IMR-90 (cell line): ENCODE measurements at regions not wholly inside any gene's neighbourhood (a gene's known extent, or its start where the extent isn't known, plus 50 kb on each side); places are given as distances from the start of the nearest gene placed in this dataset.

ENCODE experiments used
- ATAC-seq: fragments of 200-7000 bp; cut with Tn5 transposase; 2 replicates; pipeline ENCODE4 v1.9.1; 2020; ENCODE audit warnings: low read depth, mild to moderate bottlenecking, moderate library complexity
- BruUV-seq: library from RNA; stranded (reverse); fragments of 400-500 nt; replicated peaks from 2 replicates; lab custom pipeline; 2021; lab: Mats Ljungman, UMichigan
- CTCF ChIA-PET: fragments of 300-600 bp; formaldehyde crosslinking; extraction: SDS; loops from one replicate; lab custom pipeline; 2021; ENCODE audit warnings: antibody characterized with exemption; lab: Yijun Ruan, JAX
- POLR2A ChIA-PET: fragments of 300-600 bp; sonication (Branson Sonifier 250); formaldehyde crosslinking; loops from one replicate; lab custom pipeline; 2022; ENCODE audit warnings: antibody characterized with exemption; ENCODE audit not compliant: unreplicated experiment; lab: Charles Lee
- DNase-seq: peaks from one replicate; pipeline ENCODE4 v3.0.0; 2013
- H2AFZ ChIP-seq: replicated peaks from 2 replicates; pipeline ENCODE3; 2013; ENCODE audit warnings: low read length, mild to moderate bottlenecking; ENCODE audit not compliant: poor library complexity
- H2AK5ac ChIP-seq: 2 replicates; pipeline ENCODE4 v1.6.1; 2013; ENCODE audit warnings: low read depth, low read length, inconsistent platforms
- H2AK9ac ChIP-seq: replicated peaks from 2 replicates; pipeline ENCODE3; 2013; ENCODE audit warnings: mild to moderate bottlenecking, low read depth, low read length, moderate library complexity; ENCODE audit not compliant: poor library complexity
- H2BK120ac ChIP-seq: 2 replicates; pipeline ENCODE4 v1.6.1; 2013; ENCODE audit warnings: low read depth, low read length, inconsistent platforms
- H2BK15ac ChIP-seq: 3 replicates; pipeline ENCODE4 v1.6.1; 2013; ENCODE audit warnings: low read depth, low read length, inconsistent platforms
- H2BK20ac ChIP-seq: 2 replicates; pipeline ENCODE4 v1.6.1; 2013; ENCODE audit warnings: low read depth, mild to moderate bottlenecking, inconsistent platforms, low read length, moderate library complexity
- H2BK5ac ChIP-seq: 2 replicates; pipeline ENCODE4 v1.6.1; 2013; ENCODE audit warnings: mild to moderate bottlenecking, low read depth, low read length, inconsistent platforms; ENCODE audit not compliant: poor library complexity, severe bottlenecking
- H3K14ac ChIP-seq: replicated peaks from 2 replicates; pipeline ENCODE4 v1.6.1; 2013; ENCODE audit warnings: low read depth, low read length, inconsistent platforms
- H3K18ac ChIP-seq: 2 replicates; pipeline ENCODE4 v1.6.1; 2013; ENCODE audit warnings: low read depth, low read length, control low read depth
- H3K23ac ChIP-seq: 2 replicates; pipeline ENCODE4 v1.6.1; 2013; ENCODE audit warnings: low read depth, low read length, inconsistent platforms
- H3K27ac ChIP-seq: 2 replicates; pipeline ENCODE4 v1.5.1; 2013; ENCODE audit warnings: mild to moderate bottlenecking, control low read depth, low read length; ENCODE audit not compliant: insufficient read depth
- H3K27me3 ChIP-seq: 2 replicates; pipeline ENCODE4 v1.6.1; 2013; ENCODE audit warnings: low read length; ENCODE audit not compliant: control insufficient read depth, insufficient read depth
- H3K36me3 ChIP-seq: 2 replicates; pipeline ENCODE4 v1.6.1; 2013; ENCODE audit warnings: low read length, mixed read lengths; ENCODE audit not compliant: control insufficient read depth, insufficient read depth
- H3K4ac ChIP-seq: 2 replicates; pipeline ENCODE4 v1.6.1; 2013; ENCODE audit warnings: low read depth, low read length, inconsistent platforms
- H3K4me1 ChIP-seq: 2 replicates; pipeline ENCODE4 v1.6.1; 2013; ENCODE audit warnings: low read length, mixed read lengths; ENCODE audit not compliant: control insufficient read depth, insufficient read depth
- H3K4me2 ChIP-seq: 2 replicates; pipeline ENCODE4 v1.6.1; 2013; ENCODE audit warnings: low read depth, mild to moderate bottlenecking, control low read depth, low read length, moderate library complexity
- H3K4me3 ChIP-seq: 2 replicates; pipeline ENCODE4 v1.5.1; 2013; ENCODE audit warnings: low read depth, mild to moderate bottlenecking, control low read depth, low read length, moderate library complexity; ENCODE audit not compliant: insufficient read depth
- H3K56ac ChIP-seq: 2 replicates; pipeline ENCODE4 v1.6.1; 2013; ENCODE audit warnings: low read length, inconsistent platforms; ENCODE audit not compliant: insufficient read depth; ENCODE audit errors: extremely low read depth
- H3K79me1 ChIP-seq, 2 experiments: 2 replicates each; pipeline ENCODE4 v1.6.1; 2013; ENCODE audit warnings: low read length in 2 of 2, inconsistent platforms in 1 of 2, low read depth in 1 of 2
- H3K9ac ChIP-seq: 2 replicates; pipeline ENCODE4 v1.6.1; 2013; ENCODE audit warnings: low read depth, low read length, control low read depth
- H3K9me1 ChIP-seq: 2 replicates; pipeline ENCODE4 v1.6.1; 2013; ENCODE audit warnings: low read length, inconsistent platforms; ENCODE audit not compliant: insufficient read depth
- H3K9me3 ChIP-seq: 2 replicates; pipeline ENCODE4 v1.6.1; 2013; ENCODE audit warnings: low read length; ENCODE audit not compliant: control insufficient read depth, insufficient read depth
- H4K20me1 ChIP-seq: 2 replicates; pipeline ENCODE4 v1.6.1; 2013; ENCODE audit warnings: low read length, inconsistent platforms; ENCODE audit not compliant: insufficient read depth
- H4K5ac ChIP-seq: 2 replicates; pipeline ENCODE4 v1.6.1; 2013; ENCODE audit warnings: mild to moderate bottlenecking, low read depth, low read length, control low read depth
- H4K8ac ChIP-seq, 2 experiments: 2 replicates each; pipeline ENCODE4 v1.6.1; 2013; ENCODE audit warnings: low read depth in 2 of 2, low read length in 2 of 2, control low read depth in 1 of 2, inconsistent platforms in 1 of 2
- H4K91ac ChIP-seq: 2 replicates; pipeline ENCODE4 v1.6.1; 2013; ENCODE audit warnings: low read depth, low read length, inconsistent platforms; ENCODE audit not compliant: insufficient read depth
- BHLHE40 ChIP-seq: fragments of 150-350 bp; IDR thresholded peaks from 2 replicates; pipeline ENCODE4 v1.6.1; 2016; ENCODE audit warnings: mild to moderate bottlenecking, low read depth, low read length
- CEBPB ChIP-seq: IDR thresholded peaks from 2 replicates; pipeline ENCODE4 v1.6.1; 2012; ENCODE audit warnings: low read depth, low read length, improper control_type of control experiment
- CHD1 ChIP-seq: IDR thresholded peaks from 2 replicates; pipeline ENCODE4 v1.6.1; 2012; ENCODE audit warnings: low read depth, low read length, improper control_type of control experiment
- FOS ChIP-seq: fragments of 150-350 bp; IDR thresholded peaks from 2 replicates; pipeline ENCODE4 v1.6.1; 2016; ENCODE audit warnings: low read depth, low read length
- MAFK ChIP-seq: IDR thresholded peaks from 2 replicates; pipeline ENCODE4 v1.6.1; 2012; ENCODE audit warnings: low read depth, low read length, improper control_type of control experiment
- MAZ ChIP-seq: IDR thresholded peaks from 2 replicates; pipeline ENCODE4 v1.6.1; 2012; ENCODE audit warnings: low read depth, mild to moderate bottlenecking, low read length, improper control_type of control experiment, moderate library complexity, borderline replicate concordance
- MXI1 ChIP-seq: IDR thresholded peaks from 2 replicates; pipeline ENCODE4 v1.6.1; 2012; ENCODE audit warnings: low read depth, mild to moderate bottlenecking, low read length, moderate library complexity, borderline replicate concordance
- NFE2L2 ChIP-seq: fragments of 150-350 bp; IDR thresholded peaks from 2 replicates; pipeline ENCODE4 v1.6.1; 2016; ENCODE audit warnings: low read depth, mild to moderate bottlenecking, low read length
- POLR2A ChIP-seq: IDR thresholded peaks from 2 replicates; pipeline ENCODE4 v1.6.1; 2012; ENCODE audit warnings: mild to moderate bottlenecking, low read depth, low read length
- RAD21 ChIP-seq: IDR thresholded peaks from 2 replicates; pipeline ENCODE4 v1.6.1; 2012; ENCODE audit warnings: low read length, improper control_type of control experiment
- RCOR1 ChIP-seq: IDR thresholded peaks from 2 replicates; pipeline ENCODE4 v1.6.1; 2012; ENCODE audit warnings: mild to moderate bottlenecking, low read length, improper control_type of control experiment; ENCODE audit not compliant: insufficient replicate concordance
- RFX5 ChIP-seq: IDR thresholded peaks from 2 replicates; pipeline ENCODE4 v1.8.0; 2012; ENCODE audit warnings: low read depth, mild to moderate bottlenecking, low read length, moderate library complexity
- SMC3 ChIP-seq: fragments of 150-350 bp; IDR thresholded peaks from 2 replicates; pipeline ENCODE4 v1.6.1; 2016; ENCODE audit warnings: low read depth, mild to moderate bottlenecking, antibody characterized with exemption, low read length, moderate library complexity
- WGBS, 2 experiments: methylation state at CpG; one replicate each; pipeline versions ENCODE4 v1.1.5 to v1.1.7; 2013; ENCODE audit warnings: missing lambda C conversion rate in 2 of 2; ENCODE audit not compliant: insufficient read length in 1 of 2; ENCODE audit errors: extremely low coverage in 2 of 2; 5-methylcytosine and 5-hydroxymethylcytosine counted together
- dilution Hi-C: fragments of 300-500 bp; cut with HindIII; formaldehyde crosslinking; loops from one replicate; pipeline ENCODE4 v1.14.3; 2018; ENCODE audit warnings: low sequenced_read_pairs; ENCODE audit not compliant: unreplicated experiment
- in situ Hi-C: fragments of 300-500 bp; cut with MboI; formaldehyde crosslinking; loops from 3 replicates; pipeline ENCODE4 v1.14.3; 2019; ENCODE audit warnings: low sequenced_read_pairs, inconsistent platforms, mixed read lengths
- intact Hi-C: fragments of 100-400 bp; cut with micrococcal nuclease; formaldehyde crosslinking; loops from 2 replicates; pipeline ENCODE4 v1.10.0; 2022
- TF ChIP-seq, protein P1 (sequence below): fragments of 150-350 bp; IDR thresholded peaks from 2 replicates; pipeline ENCODE4 v1.6.1; 2016; ENCODE audit warnings: low read depth, mild to moderate bottlenecking, low read length, moderate library complexity, borderline replicate concordance
- TF ChIP-seq, protein P2 (sequence below): conservative IDR thresholded peaks from 2 replicates; pipeline ENCODE4 v1.5.1; 2012; ENCODE audit warnings: mild to moderate bottlenecking, low read depth, low read length, improper control_type of control experiment
- TF ChIP-seq, protein P3 (sequence below): fragments of 150-350 bp; IDR thresholded peaks from 2 replicates; pipeline ENCODE4 v1.6.1; 2017; ENCODE audit warnings: mild to moderate bottlenecking, antibody characterized with exemption, low read length, low read depth

DNA sequence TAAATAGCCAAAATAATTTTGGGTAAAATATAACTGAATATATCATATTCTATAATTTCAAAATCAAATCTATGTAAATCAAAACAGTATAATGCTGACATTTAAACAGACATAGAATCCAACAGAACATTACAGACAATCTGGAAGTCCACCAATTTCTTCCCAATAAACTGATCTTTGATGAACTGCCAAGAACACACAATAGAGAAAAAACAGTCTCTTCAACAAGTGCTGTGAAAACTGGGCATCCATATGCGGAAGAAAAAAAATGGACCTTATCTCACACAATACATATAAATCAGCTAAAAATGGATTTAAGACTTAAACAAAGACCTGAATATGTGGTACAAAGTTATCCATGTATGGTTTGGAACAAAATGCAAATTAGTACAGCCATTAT, 1022.7 kb downstream of the TMEM121 start:
- no peak overlapping the region for H4K8ac ChIP-seq
- no peak overlapping the region for H3K14ac ChIP-seq
- intact Hi-C loops = no loop called here
- H2BK15ac ChIP-seq = no peak overlapping the region
- in situ Hi-C loops = no loop called here
- H2AFZ ChIP-seq = no peak overlapping the region
- H3K9me3 ChIP-seq = peaks cover 10% of the 10 kb centered on the region
- no peak overlapping the region for H2BK120ac ChIP-seq
- no peak overlapping the region for H3K4me3 ChIP-seq
- no peak overlapping the region for H3K56ac ChIP-seq
- ATAC-seq = no peak
- H3K4me1 ChIP-seq = no peaks in the 10 kb centered on the region
- no peaks in the 10 kb centered on the region for H3K27me3 ChIP-seq
- TF ChIP-seq RAD21 (no peak), MXI1 (no peak), BHLHE40 (no peak), RCOR1 (no peak), RFX5 (no peak), POLR2A (no peak), MAFK (no peak), MAZ (no peak), NFE2L2 (no peak), FOS (no peak), CEBPB (no peak), CHD1 (no peak), SMC3 (no peak)
- TF ChIP-seq, protein P1, sequence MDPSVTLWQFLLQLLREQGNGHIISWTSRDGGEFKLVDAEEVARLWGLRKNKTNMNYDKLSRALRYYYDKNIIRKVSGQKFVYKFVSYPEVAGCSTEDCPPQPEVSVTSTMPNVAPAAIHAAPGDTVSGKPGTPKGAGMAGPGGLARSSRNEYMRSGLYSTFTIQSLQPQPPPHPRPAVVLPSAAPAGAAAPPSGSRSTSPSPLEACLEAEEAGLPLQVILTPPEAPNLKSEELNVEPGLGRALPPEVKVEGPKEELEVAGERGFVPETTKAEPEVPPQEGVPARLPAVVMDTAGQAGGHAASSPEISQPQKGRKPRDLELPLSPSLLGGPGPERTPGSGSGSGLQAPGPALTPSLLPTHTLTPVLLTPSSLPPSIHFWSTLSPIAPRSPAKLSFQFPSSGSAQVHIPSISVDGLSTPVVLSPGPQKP = no peak
- TF ChIP-seq, protein P2, sequence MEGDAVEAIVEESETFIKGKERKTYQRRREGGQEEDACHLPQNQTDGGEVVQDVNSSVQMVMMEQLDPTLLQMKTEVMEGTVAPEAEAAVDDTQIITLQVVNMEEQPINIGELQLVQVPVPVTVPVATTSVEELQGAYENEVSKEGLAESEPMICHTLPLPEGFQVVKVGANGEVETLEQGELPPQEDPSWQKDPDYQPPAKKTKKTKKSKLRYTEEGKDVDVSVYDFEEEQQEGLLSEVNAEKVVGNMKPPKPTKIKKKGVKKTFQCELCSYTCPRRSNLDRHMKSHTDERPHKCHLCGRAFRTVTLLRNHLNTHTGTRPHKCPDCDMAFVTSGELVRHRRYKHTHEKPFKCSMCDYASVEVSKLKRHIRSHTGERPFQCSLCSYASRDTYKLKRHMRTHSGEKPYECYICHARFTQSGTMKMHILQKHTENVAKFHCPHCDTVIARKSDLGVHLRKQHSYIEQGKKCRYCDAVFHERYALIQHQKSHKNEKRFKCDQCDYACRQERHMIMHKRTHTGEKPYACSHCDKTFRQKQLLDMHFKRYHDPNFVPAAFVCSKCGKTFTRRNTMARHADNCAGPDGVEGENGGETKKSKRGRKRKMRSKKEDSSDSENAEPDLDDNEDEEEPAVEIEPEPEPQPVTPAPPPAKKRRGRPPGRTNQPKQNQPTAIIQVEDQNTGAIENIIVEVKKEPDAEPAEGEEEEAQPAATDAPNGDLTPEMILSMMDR = no peak
- TF ChIP-seq, protein P3, sequence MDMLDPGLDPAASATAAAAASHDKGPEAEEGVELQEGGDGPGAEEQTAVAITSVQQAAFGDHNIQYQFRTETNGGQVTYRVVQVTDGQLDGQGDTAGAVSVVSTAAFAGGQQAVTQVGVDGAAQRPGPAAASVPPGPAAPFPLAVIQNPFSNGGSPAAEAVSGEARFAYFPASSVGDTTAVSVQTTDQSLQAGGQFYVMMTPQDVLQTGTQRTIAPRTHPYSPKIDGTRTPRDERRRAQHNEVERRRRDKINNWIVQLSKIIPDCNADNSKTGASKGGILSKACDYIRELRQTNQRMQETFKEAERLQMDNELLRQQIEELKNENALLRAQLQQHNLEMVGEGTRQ = no peak
- no peak overlapping the region for H3K23ac ChIP-seq
- no peak overlapping the region for H3K9ac ChIP-seq
- H3K4me2 ChIP-seq = no peak overlapping the region
- H3K18ac ChIP-seq = no peak overlapping the region
- dilution Hi-C loops = no loop called here
- H3K4ac ChIP-seq = no peak overlapping the region
- H4K91ac ChIP-seq = no peak overlapping the region
- H2BK20ac ChIP-seq = no peak overlapping the region
- POLR2A ChIA-PET = no interaction called here
- H4K20me1 ChIP-seq = no peaks in the 10 kb centered on the region
- no TSS peak for BruUV-seq
- H2AK5ac ChIP-seq = no peak overlapping the region
- no peak overlapping the region for H2BK5ac ChIP-seq
- H4K5ac ChIP-seq = no peak overlapping the region
- no peaks in the 10 kb centered on the region for H3K9me1 ChIP-seq
- DNase-seq = no peak
- no peak overlapping the region for H2AK9ac ChIP-seq
- no peak overlapping the region for H3K27ac ChIP-seq
- H3K79me1 ChIP-seq = no peaks in the 10 kb centered on the region
- CTCF ChIA-PET = no interaction called here
- WGBS, 2 experiments = no CpG with 5 or more reads among the region's 1 CpG
- H3K36me3 ChIP-seq = no peaks in the 10 kb centered on the region
